ENCODE measurements at regions not wholly inside any gene's neighbourhood (a gene's known extent, or its start where the extent isn't known, plus 50 kb on each side); places are given as distances from the start of the nearest gene placed in this dataset.
A peak's percentile ranks its signal among the peaks of the same experiment; 100 is the strongest.
"Not testable (repeated sequence)": the region's sequence is repeated elsewhere in the genome, so short reads cannot be mapped to it uniquely, and the experiment has no call there.

DNA sequence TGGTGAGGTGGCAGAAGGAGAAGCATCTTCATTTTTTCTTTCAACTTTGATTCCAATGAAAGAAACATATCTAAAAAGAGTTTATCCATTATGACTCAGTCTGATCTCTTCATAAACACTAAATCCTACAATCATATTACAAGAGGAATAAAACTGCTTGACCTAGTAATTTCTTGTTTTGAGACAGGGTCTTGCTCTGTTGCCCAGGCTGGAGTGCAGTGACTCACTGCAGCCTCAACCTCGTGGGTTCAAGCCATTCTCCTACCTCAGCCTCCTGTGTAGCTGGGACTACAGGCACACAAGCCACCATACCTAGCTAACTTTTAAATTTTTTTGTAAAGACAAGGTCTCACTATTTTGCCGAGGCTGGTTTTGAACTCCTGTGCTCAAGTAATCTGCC lies 147.2 kb downstream of the NDUFA12 start:
- DNase-seq, result no peak

DNA sequence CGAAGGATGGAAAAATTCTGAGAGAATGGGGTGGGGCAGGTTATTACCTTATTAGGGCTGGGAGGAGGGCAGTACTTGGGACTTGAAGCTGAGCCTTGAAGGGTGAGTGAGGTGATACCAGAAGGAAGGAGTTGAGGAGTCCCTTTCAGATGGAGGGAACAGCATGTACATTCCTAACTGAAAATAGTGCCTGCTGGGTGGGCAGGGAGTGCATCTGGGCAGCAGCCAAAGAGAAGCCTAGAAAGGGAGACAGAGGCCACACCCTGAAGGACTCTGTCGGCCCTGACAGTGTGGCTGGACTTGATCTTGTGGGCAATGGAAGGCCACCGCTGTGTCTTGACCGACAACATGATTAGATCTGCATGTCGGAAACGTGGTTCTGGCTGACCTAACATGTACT lies 147.6 kb downstream of the NDUFA12 start:
- no peak for DNase-seq

DNA sequence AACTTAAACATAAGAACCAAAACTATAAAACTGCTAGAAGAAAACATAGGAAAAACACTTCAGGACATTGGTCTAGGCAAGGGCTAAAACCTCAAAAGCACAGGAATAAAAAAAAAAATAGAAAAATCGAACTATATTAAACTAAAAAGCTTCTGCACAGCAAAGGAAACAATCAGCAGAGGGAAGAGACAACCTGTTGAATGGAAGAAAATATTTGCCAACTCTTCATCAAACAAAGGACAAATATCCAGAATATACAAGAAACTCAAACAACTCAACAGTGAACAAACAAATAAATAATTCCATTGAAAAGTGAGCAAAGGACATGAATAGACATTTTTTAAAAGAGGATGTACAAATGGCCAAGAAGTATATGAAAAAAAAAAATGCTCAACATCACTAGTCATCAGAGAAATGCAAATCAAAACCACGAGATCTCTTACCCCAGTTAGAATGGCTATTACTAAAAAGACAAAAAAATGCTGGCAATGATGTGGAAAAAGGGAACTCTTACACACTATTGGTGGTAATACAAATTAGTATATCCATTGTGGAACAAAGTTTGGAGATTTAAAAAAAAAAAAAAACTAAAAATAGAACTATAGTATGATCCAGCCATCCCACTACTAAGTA lies 152.0 kb downstream of the NDUFA12 start:
- no peak for DNase-seq

DNA sequence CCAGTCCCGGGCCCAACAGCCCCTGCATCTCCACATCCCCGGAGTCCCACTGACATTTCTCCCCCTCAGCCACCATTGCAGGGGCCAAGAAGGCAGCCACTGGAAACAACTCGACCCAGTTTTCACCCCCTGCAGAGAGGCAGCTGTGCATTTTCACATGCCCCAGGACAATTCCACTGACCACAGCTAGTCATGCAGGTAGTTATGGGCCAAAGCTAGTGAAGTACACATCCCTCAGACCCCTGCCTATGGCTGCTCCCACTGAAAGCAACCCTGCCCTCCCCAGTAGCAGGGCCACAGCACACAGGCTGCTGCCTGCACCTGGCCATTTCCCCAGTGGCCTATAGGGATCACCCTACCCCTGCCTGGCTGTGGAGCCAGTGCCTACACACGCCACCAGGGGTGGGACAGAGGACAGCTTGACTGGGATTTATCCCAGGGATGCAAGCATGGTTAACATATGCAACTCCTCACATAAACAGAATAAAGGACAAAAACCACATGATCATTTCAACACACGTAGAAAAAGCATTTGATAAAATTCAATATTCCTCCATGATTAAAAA lies 154.0 kb downstream of the NDUFA12 start:
- no peak for DNase-seq

DNA sequence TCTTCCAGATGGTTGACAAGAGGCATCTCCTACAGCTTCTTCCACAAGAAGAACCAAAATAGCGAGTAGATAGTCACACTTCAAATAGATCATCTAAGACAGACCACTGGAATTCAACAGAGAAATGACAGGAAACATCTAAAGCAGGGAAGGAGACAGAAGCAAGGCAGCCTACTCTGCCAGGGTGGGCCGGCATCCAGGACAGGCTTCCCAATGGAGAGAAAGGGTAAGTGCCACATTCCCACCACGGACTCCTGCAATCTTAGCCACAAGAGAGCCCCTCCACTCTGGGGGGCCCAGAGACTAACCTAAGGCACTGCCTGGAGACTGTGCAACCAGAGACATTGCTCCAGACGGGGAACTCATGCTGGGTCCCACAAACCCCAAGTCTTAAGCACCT lies 154.5 kb downstream of the NDUFA12 start:
- no peak for DNase-seq

GRCh38 chr12:94845110-94845509 lies 158.4 kb downstream of the NDUFA12 start:
- no peak for DNase-seq

DNA sequence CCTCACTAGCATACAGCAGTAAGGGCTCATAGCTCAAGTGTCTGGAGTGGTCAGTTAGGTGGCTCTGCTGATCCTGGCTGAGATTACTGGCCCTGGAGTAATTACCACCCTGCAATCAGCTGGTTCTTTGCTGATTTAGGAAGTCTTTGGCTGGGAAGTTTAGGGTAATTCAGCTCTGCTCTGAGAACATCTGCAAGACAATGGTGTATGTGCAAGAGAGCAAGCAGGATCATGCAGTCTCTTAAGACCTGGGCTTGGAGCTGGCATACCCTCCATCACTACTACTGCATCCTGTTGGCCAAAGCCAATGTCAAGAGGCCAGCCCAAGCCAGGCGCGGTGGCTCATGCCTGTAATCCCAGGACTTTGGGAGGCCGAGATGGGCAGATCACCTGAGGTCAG lies 159.0 kb downstream of the NDUFA12 start:
- no peak for DNase-seq

- no peak for DNase-seq
Measured at GRCh38 chr12:94841904-94842610, 161.4 kb downstream of the NDUFA12 start.

DNA sequence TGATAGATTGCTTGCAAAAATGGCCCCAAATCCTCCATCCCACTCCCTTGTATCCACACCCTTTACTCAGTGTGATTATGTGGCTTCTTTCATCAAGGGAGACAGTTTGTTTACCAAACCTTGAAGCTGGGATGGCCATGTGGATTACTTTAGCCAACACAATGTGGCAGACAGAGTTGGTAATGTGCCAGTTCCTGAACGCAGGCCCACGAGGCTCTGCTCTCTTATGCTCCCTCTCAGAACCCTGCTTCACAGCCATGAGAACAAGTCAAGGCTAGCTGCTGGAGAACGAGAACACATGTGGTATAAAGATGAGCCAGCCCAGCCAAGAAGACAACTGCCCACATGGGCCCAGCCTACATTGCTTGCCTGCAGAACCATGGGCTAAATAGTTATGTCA lies 162.3 kb downstream of the NDUFA12 start:
- DNase-seq, result no peak

GRCh38 chr12:94839347-94839746 lies 164.2 kb downstream of the NDUFA12 start:
- no peak for DNase-seq

DNA sequence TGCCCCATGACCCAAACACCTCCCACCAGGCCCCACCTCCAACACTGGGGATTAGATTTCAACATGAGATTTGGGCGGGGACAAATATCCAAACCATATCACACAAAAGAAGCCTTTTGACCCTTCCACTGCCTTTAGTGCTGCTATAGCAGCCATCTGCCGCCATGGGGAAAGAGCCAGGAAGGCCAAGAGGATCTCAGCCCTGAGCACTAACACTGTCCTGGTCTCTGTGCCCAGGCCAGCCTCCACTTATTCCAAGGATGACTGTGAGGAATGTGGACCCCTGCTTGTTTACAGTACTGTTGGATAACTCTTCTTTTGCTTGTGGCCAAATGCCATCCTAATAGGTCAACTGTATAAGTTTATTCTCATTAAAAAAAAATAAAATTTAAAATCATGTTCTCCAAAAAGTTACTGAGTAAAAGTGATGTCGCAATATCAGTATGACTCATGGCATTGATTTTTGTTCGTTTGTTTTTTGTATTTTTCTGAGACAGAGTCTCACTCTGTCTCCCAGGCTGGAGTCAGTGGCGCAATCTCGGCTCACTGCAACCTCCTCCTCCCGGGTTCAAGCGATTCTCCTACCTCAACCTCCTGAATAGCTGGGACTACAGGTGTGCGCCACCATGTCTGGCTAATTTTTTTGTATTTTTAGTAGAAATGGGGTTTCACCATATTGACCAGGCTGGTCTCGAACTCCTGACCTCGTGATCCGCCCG lies 166.4 kb downstream of the NDUFA12 start:
- peak; percentile 68 for DNase-seq

- DNase-seq, result no peak
Measured at GRCh38 chr12:94834036-94834625, 169.4 kb downstream of the NDUFA12 start.

DNA sequence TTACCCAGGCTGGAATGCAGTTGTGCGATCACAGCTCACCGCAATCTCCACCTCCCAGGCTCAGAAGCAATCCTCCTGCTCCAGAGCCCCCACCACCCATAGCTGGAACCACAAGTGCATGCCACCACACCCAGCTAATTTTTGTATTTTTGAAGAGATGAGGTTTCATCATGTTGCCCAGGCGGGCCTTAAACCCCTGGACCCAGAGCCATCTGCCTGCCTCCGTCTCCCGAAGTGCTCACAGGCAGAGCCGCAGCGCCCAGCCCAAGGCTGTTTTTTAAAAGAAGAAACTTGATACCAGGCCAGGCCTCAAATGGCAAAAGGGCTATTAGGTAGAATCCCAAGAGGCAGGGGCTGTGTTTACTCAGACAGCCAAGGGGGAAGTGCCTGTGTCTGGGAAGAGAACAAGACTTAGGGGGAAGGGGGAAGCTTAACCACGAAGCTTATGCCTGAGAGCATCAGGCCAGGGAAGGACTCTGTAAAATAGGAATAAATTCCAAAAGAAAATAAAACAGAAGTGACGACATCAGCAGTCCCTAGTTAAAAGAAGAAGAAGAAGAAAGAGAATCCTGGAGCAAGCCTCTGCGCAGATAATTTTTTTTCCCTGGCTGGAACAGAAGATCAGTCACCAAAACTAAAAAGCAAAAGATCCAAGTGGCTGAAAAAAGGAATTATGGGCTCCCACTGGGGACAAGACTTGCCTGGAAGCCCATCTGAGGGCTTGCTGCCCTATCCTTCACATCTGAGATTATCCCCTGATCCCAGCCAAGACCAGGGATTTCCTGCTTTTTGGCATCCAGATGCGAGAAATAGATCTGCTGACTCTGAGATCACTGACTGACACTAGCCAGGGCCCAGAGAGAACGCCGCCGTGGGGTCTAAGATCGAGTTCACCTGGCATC lies 170.5 kb downstream of the NDUFA12 start:
- DNase-seq, result no peak

DNA sequence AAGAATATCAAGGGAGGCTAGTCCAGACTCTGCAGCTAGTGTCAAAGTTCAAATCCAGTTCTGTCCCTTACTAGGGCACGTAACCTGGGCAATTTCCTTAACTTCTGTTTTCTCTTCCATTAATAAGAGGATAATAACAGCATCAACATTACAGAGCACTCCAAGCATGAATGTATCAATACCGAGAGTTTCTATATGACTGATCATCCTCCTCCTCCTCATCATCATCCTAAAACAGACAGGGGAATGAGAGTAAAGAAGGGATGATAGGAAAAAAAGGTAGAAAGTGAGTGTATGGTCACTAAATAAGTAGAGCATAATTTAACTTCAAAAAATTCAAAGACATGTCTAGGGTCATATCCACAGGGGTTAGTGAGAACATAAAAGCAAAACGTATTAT lies 171.4 kb downstream of the NDUFA12 start:
- DNase-seq, result no peak

GRCh38 chr12:94831081-94831751 lies 172.3 kb downstream of the NDUFA12 start:
- no peak for DNase-seq

- DNase-seq, result peak; percentile 44
Measured at GRCh38 chr12:94829552-94829951, 173.9 kb downstream of the NDUFA12 start.

GRCh38 chr12:94819011-94819410 lies 168.7 kb upstream of the TMCC3 start:
- DNase-seq, result peak; percentile 9

- no peak for DNase-seq
Measured at GRCh38 chr12:94817695-94818075, 167.3 kb upstream of the TMCC3 start.

GRCh38 chr12:94817201-94817600 lies 166.8 kb upstream of the TMCC3 start:
- DNase-seq, result not testable (repeated sequence)

DNA sequence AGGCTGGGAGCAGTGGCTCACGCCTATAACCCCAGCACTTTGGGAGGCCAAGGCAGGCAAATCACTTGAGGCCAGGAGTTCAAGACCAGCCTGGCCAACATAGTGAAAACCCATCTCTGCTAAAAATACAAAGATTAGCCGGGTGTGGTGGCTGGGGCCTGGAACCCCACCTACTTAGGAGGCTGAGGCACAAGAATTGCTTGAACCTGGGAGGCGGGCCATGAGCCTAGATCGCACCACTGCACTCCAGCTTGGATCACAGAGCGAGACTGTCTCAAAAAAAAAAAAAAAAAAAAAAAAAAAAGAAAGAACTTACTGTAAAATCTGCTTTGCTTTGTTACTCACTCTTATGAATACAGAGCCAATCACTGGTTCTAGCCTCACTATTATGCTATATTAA lies 166.4 kb upstream of the TMCC3 start:
- not testable (repeated sequence) for DNase-seq

GRCh38 chr12:94815958-94816357 lies 165.6 kb upstream of the TMCC3 start:
- DNase-seq, result no peak

DNA sequence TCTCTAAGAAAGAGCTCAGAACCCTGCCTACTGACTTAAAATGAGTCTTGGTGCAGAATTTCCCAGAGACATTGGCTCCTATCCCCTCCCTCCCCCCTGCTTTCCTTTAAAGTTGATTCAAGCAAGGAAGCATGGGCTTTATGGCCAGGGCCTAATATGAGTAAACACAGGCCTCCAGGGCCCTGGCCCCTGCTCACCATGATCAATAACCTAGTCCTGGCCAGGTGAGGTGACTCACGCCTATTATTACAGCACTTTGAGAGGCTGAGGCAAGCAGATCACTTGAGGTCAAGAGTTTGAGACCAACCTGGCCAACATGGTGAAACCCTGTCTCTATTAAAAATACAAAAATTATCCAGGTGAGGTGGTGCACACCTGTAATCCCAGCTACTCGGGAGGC lies 165.1 kb upstream of the TMCC3 start:
- no peak for DNase-seq
